ENCODE measurements at regions not wholly inside any gene's neighbourhood (a gene's known extent, or its start where the extent isn't known, plus 50 kb on each side); places are given as distances from the start of the nearest gene placed in this dataset.

- TF ChIP-seq ZNF24 (IDR thresholded peaks at IDR 0.05) = no peak
- TF ChIP-seq MAX (IDR thresholded peaks at IDR 0.05; ENCODE audit: low read depth, low read length) = no peak
- no peak for TF ChIP-seq KDM1A (IDR thresholded peaks at IDR 0.05; ENCODE audit: borderline replicate concordance)
- TF ChIP-seq CBX3 (IDR thresholded peaks at IDR 0.05; ENCODE audit: borderline replicate concordance, low read depth) = no peak
- no peak for TF ChIP-seq HDAC2 (IDR thresholded peaks at IDR 0.05)
- TF ChIP-seq MEF2A (IDR thresholded peaks at IDR 0.05; ENCODE audit: insufficient read depth, low read depth, low read length) = no peak
- TF ChIP-seq GABPA (IDR thresholded peaks at IDR 0.05; ENCODE audit: low read depth) = no peak
- no peak for TF ChIP-seq TCF3 (IDR thresholded peaks at IDR 0.05; ENCODE audit: borderline replicate concordance, insufficient read depth, low read depth, low read length)
- no peak for TF ChIP-seq POLR2A (IDR thresholded peaks at IDR 0.05; ENCODE audit: low read depth, low read length)
- TF ChIP-seq, protein P1, sequence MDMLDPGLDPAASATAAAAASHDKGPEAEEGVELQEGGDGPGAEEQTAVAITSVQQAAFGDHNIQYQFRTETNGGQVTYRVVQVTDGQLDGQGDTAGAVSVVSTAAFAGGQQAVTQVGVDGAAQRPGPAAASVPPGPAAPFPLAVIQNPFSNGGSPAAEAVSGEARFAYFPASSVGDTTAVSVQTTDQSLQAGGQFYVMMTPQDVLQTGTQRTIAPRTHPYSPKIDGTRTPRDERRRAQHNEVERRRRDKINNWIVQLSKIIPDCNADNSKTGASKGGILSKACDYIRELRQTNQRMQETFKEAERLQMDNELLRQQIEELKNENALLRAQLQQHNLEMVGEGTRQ (IDR thresholded peaks at IDR 0.05; ENCODE audit: borderline replicate concordance, low read depth, low read length) = no peak
- no peak for TF ChIP-seq NR2C1 (IDR thresholded peaks at IDR 0.05)
These were observed 438.1 kb downstream of the GJA1 start for GRCh38 chr6:121873595-121873994.

All from GM12878 (cell line).